Activated CD8-positive, alpha-beta memory T cell treated with anti-CD3 and anti-CD28 coated beads for 1 hour (primary cell): ENCODE measurements at regions not wholly inside any gene's neighbourhood (a gene's known extent, or its start where the extent isn't known, plus 50 kb on each side); places are given as distances from the start of the nearest gene placed in this dataset.
"Not testable (repeated sequence)": the region's sequence is repeated elsewhere in the genome, so short reads cannot be mapped to it uniquely, and the experiment has no call there.

Experiments used
- DNase-seq, 2 donors: peaks; one replicate each; pipeline ENCODE4 v3.0.0-alpha.2; 2020; ENCODE audit warnings: low read depth in 1 of 2; ENCODE audit errors: extremely low read depth in 1 of 2

DNA sequence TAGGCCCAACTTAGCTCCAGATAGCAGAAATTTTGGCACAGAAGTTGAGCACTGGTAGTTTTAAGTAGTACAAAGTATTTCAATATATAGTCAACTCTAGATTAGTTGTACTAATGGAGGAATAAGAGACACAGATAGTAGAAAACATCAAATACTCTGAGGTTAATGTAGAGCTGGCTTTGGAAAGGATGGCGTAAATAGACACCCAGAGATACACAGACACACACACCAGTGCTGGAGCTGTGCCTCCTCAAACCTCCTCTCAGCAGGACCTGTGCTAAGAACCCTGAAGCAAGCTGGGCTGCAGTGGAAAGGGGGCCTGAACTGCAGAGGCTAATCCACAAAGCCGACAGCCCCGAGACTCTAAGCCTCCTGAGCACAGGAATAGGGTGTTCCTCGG is 67.0 kb upstream of the EDEM3 start:
- no peak for DNase-seq

DNA sequence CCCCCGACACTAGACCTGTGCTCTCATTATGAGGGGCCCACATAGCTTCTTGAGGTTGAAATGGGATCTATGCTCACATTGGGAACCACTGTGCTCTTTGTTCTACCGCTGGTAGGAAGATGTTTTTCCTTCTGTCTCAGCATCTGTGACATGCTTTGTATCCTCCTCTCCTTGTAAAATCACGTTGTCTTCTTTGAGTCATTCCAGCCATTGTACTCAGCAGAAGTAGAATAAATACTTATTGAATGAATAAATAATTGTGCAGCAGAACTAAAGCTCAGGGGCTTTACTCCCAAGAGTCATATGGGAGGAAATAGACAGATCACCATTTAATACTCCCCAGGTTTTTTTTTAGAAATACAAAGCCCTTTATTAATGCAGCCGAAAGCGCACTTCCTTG is 66.3 kb upstream of the EDEM3 start:
- DNase-seq: no peak

DNA sequence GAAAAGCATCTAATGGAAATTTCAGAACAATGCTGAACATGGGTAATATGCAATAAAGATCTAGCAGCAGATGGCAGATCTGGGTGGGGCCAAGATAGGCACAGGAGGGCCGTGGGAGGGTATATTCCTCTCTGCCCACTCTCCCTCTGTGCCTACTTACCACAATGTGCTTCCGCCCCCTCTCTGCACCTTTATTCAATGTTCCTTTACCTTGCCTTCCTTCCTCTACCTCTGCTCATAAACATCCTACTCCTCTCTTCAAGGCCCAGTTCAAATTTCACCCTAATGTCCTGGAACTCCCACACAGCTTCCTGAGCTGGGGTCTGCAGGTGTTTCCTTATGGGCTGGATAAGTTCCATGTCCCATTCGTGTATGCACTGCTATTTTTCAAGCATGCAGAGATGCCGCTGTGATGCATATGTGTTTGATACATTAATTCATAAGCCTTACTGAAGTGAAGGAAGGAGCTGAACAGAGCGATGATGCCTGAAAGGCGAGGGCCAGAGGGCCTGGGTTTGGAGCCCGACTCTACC is 65.6 kb upstream of the EDEM3 start:
- DNase-seq: no peak

DNA sequence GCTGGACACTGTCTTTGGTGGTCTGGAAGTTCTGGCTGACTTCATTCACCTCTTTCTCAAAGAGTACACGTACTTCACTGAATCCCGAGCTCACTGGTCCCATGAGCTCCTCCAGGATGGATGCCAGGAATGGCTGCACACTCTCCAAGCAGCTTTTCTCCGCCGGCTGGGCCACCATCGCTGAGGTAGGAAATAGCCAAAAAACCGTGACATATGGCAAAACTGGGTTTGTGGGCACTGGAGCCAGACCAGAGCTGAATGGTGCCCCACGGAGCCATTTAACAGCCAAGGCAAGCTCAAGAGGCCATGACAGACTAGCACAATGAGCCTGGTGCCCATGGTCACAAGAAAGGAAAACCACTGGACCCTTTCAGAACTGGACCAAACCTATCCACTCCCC is 64.0 kb upstream of the EDEM3 start:
- no peak for DNase-seq

DNA sequence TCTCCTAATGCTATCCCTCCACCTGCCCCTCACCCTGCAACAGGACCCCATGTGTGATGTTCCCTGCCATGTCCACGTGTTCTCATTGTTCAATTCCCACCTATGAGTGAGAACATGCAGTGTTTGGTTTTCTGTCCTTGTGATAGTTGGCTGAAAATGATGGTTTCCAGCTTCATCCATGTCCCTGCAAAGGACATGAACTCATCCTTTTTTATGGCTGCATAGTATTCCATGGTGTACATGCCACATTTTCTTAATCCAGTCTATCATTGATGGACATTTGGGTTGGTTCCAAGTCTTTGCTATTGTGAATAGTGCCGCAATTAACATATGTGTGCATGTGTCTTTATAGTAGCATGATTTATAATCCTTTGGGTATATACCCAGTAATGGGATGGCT is 62.3 kb upstream of the EDEM3 start:
- DNase-seq: not testable (repeated sequence)

DNA sequence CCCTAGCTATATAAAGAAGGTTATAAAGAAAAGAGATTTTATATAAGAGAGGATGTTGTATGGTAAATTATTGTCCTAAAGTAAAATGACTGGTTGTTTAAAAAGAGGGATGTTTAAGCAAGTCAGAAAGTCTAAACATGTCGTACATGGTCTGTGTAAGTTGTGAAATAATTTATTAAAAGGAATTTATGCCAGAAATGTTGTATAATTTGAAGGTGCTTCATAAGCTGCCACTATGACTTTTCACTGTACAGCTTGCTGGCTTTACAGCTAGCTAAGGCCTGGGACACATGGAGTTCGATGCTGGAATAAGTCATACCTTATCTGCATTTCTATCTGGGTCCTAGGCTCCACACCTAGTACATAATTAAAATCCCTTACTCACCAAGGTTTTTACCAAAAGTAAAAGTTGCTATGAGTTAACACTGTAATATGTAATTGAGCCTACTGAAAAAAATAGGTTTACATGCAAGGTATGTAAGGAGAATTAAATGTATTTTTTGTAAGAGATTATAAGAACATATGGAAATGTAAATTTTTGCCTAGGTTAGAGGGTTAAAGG is 59.0 kb upstream of the EDEM3 start:
- DNase-seq: no peak

DNA sequence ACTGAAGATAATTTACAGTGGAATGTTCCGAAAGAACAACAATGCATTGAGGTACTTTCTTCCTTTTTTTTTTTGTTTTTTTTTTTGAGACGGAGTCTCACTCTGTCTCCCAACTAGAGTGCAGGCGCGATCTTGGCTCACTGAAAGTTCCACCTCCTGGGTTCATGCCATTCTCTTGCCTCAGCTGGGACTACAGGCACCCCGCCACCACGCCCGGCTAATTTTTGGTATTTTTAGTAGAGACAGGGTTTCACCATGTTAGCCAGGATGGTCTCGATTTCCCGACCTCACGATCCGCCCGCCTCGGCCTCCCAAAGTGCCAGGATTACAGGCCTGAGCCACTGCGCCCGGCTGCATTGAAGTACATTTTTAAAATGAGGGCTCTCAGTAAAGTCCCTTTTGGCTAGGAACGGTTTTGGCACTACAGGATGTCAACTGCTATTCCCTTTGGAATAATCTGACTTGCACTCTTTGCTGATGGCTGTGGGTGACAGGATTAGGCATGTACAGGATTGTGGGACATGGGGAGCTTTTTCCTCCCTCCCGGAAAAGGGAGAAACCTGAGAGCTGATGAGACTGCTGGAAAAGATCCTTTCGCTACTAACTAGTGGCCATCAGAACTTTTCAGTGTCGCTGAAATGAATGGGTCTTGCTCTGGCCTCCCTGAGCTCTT is 56.9 kb upstream of the EDEM3 start:
- DNase-seq: no peak

DNA sequence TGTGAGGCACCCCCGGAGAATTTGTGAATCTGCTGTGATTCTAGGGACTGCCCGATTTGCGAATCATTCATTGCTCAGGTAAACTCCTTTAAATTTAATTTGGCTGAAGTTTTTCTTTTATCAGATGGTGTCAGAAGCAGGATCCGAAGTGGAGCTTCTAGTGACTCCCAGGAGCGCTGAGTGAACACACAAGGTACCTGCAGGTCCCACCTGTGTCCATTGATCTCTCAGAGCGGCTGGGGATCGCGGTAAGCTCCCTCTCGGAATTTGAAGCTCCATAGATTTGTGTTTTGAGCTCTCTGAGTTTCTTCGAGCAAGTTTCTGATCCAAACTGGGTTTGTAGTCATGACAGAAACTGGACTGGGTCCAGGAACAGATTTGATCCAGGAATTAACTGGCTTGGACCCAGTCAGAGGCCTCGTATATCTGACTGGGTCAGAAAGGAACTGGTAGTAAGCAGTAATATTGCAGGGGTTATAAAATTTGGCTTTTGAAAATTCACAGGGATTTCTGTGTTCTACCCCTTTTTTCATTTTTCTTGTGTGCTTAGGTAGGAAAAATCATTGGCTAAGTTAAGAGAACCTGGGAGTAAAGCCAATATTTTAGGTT is 56.2 kb upstream of the EDEM3 start:
- no peak for DNase-seq

DNA sequence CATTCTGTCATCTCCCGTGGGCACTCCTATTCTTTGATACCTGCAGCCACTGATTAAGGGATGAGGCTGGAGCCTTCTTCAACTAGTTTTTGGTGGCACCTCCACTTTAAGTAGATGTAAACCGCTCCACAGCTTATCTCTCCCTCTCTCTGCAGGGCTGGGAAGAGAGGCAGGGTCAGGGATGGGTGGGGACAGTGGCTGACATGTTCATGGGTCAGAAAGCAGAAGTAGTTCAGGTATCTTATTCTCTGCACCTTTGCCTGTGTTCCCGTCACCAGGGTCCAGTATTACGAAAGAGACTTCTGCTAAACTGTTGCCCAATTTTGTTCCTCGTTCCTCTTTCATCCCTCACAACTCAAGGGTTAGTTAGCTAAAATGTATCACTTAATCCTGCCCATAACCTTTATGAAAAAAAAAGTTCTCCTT is 51.7 kb upstream of the EDEM3 start:
- DNase-seq: no peak

DNA sequence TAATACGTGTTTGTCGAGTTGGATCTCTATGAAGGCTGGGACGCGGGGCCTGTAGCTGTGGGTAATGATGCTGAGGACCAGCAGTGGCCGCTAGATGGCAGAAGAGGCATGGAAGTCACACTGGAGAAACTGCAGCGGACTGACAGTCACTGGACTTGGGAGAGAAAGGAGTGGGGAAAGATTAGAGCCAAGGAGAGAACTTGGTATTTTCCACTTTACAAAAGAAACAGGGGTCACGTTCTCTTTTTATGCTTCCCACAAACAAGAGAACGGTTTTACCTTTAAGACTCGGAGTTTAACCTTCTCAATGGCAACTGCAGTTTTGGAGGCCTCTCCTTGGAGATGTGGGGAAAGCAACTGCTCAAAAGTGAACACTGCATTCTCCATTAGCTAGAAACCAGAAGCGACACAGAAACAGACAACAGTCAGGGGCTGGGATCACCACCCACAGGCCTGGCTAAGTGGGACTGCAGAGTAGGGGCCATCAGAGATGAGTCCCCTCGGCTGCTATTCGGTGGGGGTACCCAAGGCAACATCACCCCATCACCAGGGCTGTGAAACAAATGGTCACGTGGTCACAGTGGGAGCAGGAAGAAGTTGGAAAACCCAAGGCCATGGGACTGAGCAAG is 51.1 kb upstream of the EDEM3 start:
- peak; percentile 65 to 76 for DNase-seq
